HL-60 (cell line): ENCODE measurements at regions not wholly inside any gene's neighbourhood (a gene's known extent, or its start where the extent isn't known, plus 50 kb on each side); places are given as distances from the start of the nearest gene placed in this dataset.

Source experiments
- DNase-seq, 2 experiments: peaks; one replicate each; pipeline ENCODE4 v3.0.0-alpha.2; 2010 to 2020; ENCODE audit warnings: low read depth in 1 of 2, low spot score in 1 of 2
- H3K27ac ChIP-seq: fragments of 250-450 bp; sonication (Bioruptor Pico); replicated peaks from 2 replicates; pipeline ENCODE4 v1.5.1; 2020; ENCODE audit warnings: mild to moderate bottlenecking, moderate library complexity
- H3K27me3 ChIP-seq: fragments of 250-450 bp; sonication (Bioruptor Pico); 2 replicates; pipeline ENCODE4 v1.5.1; 2021; ENCODE audit warnings: mild to moderate bottlenecking, moderate library complexity; ENCODE audit not compliant: insufficient read depth, poor library complexity, severe bottlenecking
- H3K4me3 ChIP-seq: replicated peaks from 2 replicates; pipeline ENCODE4 v1.5.1; 2011; ENCODE audit warnings: mild to moderate bottlenecking, control low read depth, low read length; ENCODE audit not compliant: insufficient read depth
- CTCF ChIP-seq: IDR thresholded peaks from one replicate; pipeline ENCODE4 v1.5.1; 2011; ENCODE audit warnings: low read length, control low read depth, inconsistent platforms; ENCODE audit not compliant: insufficient read depth
- GABPA ChIP-seq: IDR thresholded peaks from 2 replicates; pipeline ENCODE4 v1.6.1; 2012; ENCODE audit warnings: low read depth
- POLR2AphosphoS5 ChIP-seq: IDR thresholded peaks from 2 replicates; pipeline ENCODE4 v1.6.1; 2012; ENCODE audit warnings: low read depth
- REST ChIP-seq: IDR thresholded peaks from 2 replicates; pipeline ENCODE4 v1.6.1; 2012; ENCODE audit warnings: low read depth; ENCODE audit not compliant: insufficient replicate concordance
- SPI1 ChIP-seq: IDR thresholded peaks from 2 replicates; pipeline ENCODE4 v1.6.1; 2012; ENCODE audit warnings: low read depth, mild to moderate bottlenecking, borderline replicate concordance

GRCh38 chr2:105522645-105523044 lies 123.8 kb upstream of the FHL2 start:
- no peak for TF ChIP-seq GABPA
- TF ChIP-seq POLR2AphosphoS5, result no peak
- no peak for TF ChIP-seq CTCF
- no peak for TF ChIP-seq REST
- TF ChIP-seq SPI1, result no peak
- H3K27ac ChIP-seq, result no peak overlapping the region
- no peak overlapping the region for H3K4me3 ChIP-seq
- no peak for DNase-seq
- no peaks in the 10 kb centered on the region for H3K27me3 ChIP-seq

GRCh38 chr2:105521616-105522015 lies 122.8 kb upstream of the FHL2 start:
- H3K27ac ChIP-seq, result no peak overlapping the region
- TF ChIP-seq GABPA (no peak), POLR2AphosphoS5 (no peak), SPI1 (no peak), REST (no peak), CTCF (no peak)
- no peak for DNase-seq
- no peak overlapping the region for H3K4me3 ChIP-seq
- H3K27me3 ChIP-seq, result no peaks in the 10 kb centered on the region

- H3K27me3 ChIP-seq, result no peaks in the 10 kb centered on the region
- no peak for TF ChIP-seq CTCF
- no peak for TF ChIP-seq REST
- TF ChIP-seq POLR2AphosphoS5, result no peak
- no peak for TF ChIP-seq SPI1
- TF ChIP-seq GABPA, result no peak
- H3K27ac ChIP-seq, result no peak overlapping the region
- DNase-seq, result no peak
- no peak overlapping the region for H3K4me3 ChIP-seq
Observed at GRCh38 chr2:105521176-105521575, 122.3 kb upstream of the FHL2 start.
